Left renal pelvis (tissue), 4 donors: ENCODE measurements at regions not wholly inside any gene's neighbourhood (a gene's known extent, or its start where the extent isn't known, plus 50 kb on each side); places are given as distances from the start of the nearest gene placed in this dataset.

Experiments used
- DNase-seq, 4 donors: peaks; one replicate each; pipeline ENCODE4 v3.0.0-alpha.2; 2013; ENCODE audit warnings: low read depth in 4 of 4, low spot score in 3 of 4

DNA sequence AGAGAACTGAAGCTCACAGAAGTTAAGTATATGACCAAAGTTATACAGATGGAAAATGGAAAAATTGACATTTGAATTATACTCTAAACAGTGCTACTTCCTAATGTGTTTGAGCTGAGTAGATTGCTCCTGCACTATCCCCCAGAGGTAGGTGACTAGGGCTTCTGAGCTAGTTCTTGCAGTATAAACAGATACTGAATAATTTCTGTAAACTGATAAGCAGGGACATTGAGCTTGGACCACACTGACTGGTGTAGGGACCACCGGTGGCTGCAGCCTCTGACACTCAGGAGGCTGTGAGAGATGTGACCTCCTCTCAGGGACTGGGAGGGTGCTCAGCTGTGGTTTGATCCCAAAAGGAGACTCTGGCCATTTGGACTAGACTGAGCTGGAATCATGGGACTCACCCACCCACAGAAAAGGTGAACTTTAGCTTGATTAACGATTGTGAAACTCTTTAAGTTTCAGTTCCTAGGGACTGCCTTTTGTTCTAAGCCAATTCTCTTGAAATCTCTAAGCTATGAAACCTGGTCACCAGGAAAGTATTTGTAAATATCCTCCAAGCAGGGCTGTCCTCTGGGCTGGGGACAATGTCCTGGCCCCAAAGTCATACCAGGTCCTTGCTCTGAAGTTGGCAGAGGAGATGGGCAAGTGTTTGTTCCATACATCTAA is 291.5 kb downstream of the SEC61B start:
- no peak for DNase-seq

- DNase-seq, result no peak
These were observed 293.0 kb downstream of the SEC61B start for GRCh38 chr9:99515093-99515492.

GRCh38 chr9:99515895-99516656 is 294.0 kb downstream of the SEC61B start:
- DNase-seq, result no peak

- no peak for DNase-seq
These were observed 294.6 kb downstream of the SEC61B start for GRCh38 chr9:99516657-99517049.

DNA sequence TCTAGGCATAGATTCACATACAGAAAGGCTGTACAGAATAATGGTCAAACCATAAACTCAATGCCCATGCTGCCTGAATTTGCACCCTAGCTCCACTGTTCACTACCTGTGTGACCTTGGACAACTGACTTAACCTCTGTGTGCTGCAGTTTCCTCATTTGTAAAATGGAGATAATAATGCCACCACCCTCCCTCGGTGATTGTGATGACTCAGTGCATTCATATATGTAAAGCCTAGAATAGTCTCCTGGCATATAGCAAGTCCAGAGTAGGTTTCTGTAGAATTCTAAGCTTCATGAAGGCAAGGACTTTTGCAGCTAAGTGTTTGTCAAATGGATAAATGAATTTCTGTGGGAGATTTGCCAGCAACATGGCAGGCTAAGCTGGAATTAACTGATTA is 297.8 kb upstream of the NR4A3 start:
- DNase-seq, result no peak

DNA sequence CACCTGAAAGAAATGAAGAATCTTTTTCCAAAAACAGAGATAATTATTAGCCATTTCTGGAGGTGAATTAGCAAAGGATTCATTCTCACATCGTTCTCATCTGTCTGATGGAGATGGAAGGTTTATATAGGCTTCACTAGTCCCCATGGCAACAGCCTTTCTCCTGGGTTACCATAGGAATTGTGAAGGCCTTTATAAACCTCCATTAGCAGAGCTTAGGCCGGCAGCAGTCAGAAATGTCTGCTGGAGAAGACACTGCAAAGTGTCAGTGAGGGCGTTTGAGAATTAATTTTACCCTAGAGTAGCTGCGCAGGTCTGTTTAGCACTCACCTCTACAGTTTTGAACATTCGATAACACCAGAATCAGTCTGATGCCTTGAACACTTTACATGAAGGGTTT is 290.4 kb upstream of the NR4A3 start:
- DNase-seq, result no peak

DNA sequence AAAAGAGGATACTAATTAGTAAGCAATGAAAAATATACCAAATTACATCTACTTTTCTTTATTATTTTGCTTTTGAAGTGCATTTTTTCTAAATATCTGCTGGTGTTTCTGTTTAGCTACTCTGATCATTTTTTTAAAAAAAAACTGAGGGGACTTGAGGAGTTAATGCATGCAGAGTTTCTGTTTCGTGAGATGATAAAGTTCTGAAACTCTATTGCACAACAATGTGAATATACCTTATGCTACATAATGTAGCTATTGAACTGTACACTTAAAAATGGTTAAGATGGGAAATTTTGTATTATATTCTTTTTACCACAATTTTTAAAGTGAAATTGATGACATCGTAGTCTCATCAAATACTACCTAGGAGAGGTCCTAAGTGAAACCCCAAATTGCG is 288.3 kb upstream of the NR4A3 start:
- no peak for DNase-seq

DNA sequence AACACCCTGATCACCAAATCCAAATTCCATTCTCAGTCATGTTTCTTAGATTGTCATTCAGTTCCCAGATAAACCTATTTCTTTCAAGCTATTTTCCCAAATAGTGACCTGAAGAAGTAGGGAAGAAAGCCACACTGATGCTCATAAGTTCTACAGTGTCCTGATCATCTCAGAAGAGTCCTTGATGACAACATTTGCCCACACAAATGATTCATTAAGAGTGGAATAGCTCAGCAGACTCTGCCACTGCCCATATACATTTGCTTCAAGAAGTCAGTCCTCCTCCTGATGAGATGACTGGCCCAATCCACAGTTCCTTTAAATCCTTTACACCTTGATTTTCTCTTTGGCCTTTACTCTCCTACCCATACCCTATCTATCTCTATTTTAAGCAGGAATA is 283.7 kb upstream of the NR4A3 start:
- DNase-seq, result no peak

DNA sequence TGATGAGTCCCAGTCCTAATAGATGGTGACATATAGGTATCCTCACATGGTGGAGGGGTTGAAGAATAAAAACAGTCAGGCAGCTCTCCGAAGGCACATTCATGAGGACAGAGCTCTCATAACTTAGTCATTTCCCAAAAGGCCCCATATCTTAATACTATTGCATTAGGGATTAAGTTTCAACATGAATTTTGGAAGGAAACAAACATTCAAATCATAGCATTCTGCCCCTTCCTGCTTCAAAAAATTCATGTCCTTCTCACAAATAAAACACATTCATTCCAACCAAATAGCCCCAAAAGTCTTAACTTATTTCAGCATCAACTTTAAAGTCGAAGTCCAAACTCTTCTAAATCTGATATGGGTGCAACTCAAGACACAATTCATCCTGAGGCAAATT is 277.2 kb upstream of the NR4A3 start:
- DNase-seq, result no peak

GRCh38 chr9:99549441-99549840 is 272.2 kb upstream of the NR4A3 start:
- no peak for DNase-seq

DNA sequence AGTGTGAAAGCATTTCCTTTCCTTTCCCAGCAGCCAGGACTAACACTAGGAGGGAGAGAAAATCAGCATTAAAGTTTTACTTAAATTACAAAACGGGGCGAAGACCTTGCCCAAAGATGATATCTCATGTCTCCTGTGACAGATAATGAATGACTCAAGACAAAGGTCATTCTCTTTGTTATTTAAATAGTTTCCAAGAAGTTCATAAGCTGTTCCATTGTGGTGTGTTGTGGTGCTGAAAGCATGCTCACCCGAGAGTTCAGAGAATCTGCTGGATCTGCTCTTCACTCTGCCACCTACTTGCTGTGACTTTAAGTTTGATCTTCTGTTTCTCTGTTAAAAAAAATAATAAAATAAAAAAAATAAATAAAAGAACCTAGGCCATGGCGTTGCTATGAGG is 265.9 kb upstream of the NR4A3 start:
- DNase-seq, result no peak

GRCh38 chr9:99556998-99557397 is 264.7 kb upstream of the NR4A3 start:
- DNase-seq, result no peak

GRCh38 chr9:99557816-99558215 is 263.9 kb upstream of the NR4A3 start:
- no peak for DNase-seq

- DNase-seq, result no peak
These were observed 261.9 kb upstream of the NR4A3 start for GRCh38 chr9:99559776-99560175.

DNA sequence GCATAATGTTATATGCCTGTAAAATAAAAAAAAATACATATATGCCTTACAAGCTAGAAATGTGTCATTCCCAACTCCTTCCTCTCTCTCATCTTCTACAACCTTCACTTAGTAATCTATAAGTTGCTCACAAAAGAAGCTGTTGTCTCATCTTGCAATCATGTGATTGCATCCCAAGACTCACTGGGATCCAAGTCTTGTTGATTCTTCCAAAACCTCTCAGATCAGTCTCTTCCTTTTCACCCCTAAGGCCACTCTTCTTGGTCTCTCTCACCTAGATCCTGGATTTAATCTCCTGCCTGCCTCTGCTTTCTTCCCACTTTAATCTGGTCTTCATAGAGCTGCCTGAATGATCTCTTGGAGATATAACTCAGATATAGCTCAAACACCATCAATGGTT is 261.1 kb upstream of the NR4A3 start:
- no peak for DNase-seq

DNA sequence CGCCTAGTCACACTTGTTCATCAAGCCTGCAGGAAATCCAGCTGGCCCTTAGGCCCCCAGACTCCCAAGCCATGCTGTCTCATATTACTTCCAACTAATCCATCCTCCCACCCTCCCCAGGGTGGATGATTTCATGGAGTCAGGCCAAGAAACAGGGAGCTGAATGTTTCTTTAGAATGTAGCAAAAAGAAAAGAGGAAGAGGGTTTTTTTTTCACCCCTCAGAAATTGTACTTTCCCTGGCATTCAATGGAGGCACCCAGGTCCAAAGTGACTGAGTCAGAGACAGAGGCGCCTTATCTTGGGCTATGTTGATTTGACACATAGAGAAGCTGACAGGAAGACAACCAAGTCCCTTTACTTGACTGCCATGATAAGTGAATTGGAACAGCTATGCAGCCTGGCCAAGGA is 260.2 kb upstream of the NR4A3 start:
- DNase-seq, result no peak

DNA sequence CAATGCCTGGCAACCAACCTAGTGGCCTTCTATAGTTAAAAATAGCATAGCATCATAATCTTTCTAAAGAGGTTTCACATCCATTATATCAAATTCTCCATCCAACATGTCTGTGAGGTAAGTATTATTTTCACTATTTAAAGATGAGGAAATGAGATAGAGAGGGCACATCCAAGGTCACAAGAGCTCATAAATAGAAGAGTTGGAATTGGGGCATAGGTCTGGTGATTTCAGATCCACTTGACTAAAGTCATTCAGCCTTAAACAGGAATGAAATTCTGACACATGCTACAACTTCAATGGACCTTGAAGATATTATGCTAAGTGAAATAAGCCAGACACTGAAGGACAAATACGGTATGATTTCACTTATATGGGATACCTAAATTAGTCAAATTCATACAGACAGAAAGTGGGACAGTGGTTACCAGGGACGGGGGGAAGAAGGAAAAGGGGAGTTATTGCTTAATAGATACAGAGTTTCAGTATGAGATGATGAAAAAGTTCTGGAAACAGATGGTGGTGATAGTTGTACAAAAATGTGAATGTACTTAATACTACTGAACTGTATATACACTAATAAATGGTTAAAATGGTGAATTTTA is 259.6 kb upstream of the NR4A3 start:
- no peak for DNase-seq

GRCh38 chr9:99563364-99563763 is 258.3 kb upstream of the NR4A3 start:
- no peak for DNase-seq

DNA sequence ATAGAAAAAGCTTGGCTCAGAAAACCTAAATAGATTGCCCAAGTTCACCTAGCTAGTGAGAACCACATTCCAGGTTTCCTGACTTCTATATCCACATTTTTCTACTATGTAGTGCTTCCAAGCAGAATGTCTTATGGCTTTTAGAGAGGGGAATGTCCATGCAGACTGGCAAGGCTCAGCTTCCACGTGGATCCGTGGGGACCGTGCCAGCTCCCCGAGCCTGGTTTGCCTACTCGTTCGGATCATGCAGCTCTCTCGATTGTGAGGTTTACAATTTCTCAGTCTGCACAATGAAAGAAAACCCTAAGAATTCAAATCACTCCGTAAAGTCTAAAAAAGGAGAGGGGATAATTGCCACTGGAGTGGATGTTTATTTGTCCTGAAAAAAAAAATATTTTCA is 256.5 kb upstream of the NR4A3 start:
- no peak for DNase-seq

DNA sequence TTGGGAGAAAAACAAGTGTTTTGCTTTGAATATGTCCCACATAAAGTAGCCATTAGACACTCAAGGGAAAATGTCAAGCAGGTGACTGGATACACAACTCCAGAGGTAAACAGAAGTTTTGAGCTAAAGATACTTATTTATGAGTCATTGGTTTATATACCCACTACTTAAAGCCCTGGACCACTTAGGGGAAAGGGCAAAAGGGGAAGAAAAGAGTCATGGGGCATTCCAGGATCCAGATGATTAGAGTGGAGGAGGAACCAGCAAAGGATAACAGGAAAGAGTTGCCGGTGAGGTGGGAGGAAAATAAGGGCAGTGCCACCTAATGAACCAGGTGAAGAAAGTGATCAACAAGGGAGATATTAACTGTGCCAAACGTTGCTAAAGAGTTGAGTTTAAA is 254.2 kb upstream of the NR4A3 start:
- DNase-seq, result no peak

- DNase-seq, result no peak
These were observed 251.8 kb upstream of the NR4A3 start for GRCh38 chr9:99569840-99570239.

DNA sequence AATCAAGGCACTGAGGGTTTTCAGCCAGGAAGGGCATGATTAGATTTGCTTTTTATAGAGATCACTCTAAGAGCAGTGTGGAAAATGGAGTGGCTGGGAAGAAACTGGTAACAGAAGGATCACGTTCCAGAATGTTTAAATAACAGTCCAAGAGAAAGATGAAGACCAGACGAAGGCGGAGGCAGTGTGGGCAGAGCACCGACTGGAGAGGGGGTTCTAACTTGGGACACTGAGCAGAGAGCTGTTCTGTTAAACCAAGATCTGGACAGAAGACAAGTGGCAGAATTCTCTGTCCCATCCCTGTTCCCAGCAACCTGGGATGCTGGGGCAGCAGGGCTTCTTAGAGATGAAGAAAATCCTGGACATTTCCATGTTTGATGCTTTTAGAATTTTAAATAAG is 249.1 kb upstream of the NR4A3 start:
- DNase-seq, result no peak
